GM23338 (cell line): ENCODE measurements at regions not wholly inside any gene's neighbourhood (a gene's known extent, or its start where the extent isn't known, plus 50 kb on each side); places are given as distances from the start of the nearest gene placed in this dataset.

Source experiments
- EZH2 ChIP-seq: fragments of 200-600 bp; sonication (generic); IDR thresholded peaks from one replicate; pipeline ENCODE4 v1.8.0; 2017; ENCODE audit warnings: antibody characterized with exemption, mild to moderate bottlenecking, low read depth; ENCODE audit not compliant: unreplicated experiment
- EZH2phosphoT487 ChIP-seq: fragments of 200-600 bp; sonication (generic); IDR thresholded peaks from one replicate; pipeline ENCODE4 v1.8.1; 2018; ENCODE audit warnings: antibody characterized with exemption; ENCODE audit not compliant: unreplicated experiment
- POLR2AphosphoS5 ChIP-seq: IDR thresholded peaks from 2 replicates; pipeline ENCODE4 v1.6.1; 2016; ENCODE audit warnings: antibody characterized with exemption, low read depth
- TF ChIP-seq, protein P1 (sequence below), 2 experiments: fragments of 200-600 bp in 1 of 2; sonication (generic) in 1 of 2; conservative IDR thresholded peaks; 2 replicates each; pipeline versions ENCODE4 v1.5.1 to v1.6.1; 2016 to 2017; ENCODE audit warnings: antibody characterized with exemption in 2 of 2, low read depth in 2 of 2, mild to moderate bottlenecking in 2 of 2, moderate library complexity in 1 of 2
- TF ChIP-seq, protein P2 (sequence below): IDR thresholded peaks from one replicate; pipeline ENCODE4 v1.6.1; 2018; ENCODE audit warnings: antibody characterized with exemption; ENCODE audit not compliant: unreplicated experiment

DNA sequence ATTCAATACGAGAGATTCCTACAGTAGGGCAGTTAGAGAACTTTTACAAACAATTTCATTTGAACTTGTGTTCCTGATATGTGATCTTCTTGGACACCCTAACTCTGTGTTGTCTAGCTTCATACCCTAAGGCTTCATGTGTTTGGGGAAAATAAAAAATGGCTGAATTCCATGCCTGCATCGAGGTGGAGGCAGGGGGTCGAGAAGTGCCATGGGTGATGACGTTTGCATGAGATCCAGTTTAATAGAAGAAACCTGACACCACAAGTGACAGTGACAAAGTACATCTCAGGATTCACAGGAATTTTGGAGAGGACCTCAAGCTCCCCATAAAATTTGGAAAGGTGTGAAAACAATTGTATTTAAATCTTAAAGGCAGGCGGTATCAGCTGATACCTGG is 169.2 kb upstream of the NABP1 start:
- TF ChIP-seq EZH2 (no peak), POLR2AphosphoS5 (no peak), EZH2phosphoT487 (no peak)
- TF ChIP-seq, protein P1, sequence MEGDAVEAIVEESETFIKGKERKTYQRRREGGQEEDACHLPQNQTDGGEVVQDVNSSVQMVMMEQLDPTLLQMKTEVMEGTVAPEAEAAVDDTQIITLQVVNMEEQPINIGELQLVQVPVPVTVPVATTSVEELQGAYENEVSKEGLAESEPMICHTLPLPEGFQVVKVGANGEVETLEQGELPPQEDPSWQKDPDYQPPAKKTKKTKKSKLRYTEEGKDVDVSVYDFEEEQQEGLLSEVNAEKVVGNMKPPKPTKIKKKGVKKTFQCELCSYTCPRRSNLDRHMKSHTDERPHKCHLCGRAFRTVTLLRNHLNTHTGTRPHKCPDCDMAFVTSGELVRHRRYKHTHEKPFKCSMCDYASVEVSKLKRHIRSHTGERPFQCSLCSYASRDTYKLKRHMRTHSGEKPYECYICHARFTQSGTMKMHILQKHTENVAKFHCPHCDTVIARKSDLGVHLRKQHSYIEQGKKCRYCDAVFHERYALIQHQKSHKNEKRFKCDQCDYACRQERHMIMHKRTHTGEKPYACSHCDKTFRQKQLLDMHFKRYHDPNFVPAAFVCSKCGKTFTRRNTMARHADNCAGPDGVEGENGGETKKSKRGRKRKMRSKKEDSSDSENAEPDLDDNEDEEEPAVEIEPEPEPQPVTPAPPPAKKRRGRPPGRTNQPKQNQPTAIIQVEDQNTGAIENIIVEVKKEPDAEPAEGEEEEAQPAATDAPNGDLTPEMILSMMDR (conservative IDR thresholded peaks at IDR 0.05; ENCODE audit: low read depth in 2 of 2) = no peak
- TF ChIP-seq, protein P2, sequence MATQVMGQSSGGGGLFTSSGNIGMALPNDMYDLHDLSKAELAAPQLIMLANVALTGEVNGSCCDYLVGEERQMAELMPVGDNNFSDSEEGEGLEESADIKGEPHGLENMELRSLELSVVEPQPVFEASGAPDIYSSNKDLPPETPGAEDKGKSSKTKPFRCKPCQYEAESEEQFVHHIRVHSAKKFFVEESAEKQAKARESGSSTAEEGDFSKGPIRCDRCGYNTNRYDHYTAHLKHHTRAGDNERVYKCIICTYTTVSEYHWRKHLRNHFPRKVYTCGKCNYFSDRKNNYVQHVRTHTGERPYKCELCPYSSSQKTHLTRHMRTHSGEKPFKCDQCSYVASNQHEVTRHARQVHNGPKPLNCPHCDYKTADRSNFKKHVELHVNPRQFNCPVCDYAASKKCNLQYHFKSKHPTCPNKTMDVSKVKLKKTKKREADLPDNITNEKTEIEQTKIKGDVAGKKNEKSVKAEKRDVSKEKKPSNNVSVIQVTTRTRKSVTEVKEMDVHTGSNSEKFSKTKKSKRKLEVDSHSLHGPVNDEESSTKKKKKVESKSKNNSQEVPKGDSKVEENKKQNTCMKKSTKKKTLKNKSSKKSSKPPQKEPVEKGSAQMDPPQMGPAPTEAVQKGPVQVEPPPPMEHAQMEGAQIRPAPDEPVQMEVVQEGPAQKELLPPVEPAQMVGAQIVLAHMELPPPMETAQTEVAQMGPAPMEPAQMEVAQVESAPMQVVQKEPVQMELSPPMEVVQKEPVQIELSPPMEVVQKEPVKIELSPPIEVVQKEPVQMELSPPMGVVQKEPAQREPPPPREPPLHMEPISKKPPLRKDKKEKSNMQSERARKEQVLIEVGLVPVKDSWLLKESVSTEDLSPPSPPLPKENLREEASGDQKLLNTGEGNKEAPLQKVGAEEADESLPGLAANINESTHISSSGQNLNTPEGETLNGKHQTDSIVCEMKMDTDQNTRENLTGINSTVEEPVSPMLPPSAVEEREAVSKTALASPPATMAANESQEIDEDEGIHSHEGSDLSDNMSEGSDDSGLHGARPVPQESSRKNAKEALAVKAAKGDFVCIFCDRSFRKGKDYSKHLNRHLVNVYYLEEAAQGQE = no peak
